ENCODE measurements at regions not wholly inside any gene's neighbourhood (a gene's known extent, or its start where the extent isn't known, plus 50 kb on each side); places are given as distances from the start of the nearest gene placed in this dataset.

- FAIRE-seq: no peak
- DNase-seq (ENCODE audit: low read depth): no peak
- no peaks in the 10 kb centered on the region for H3K36me3 ChIP-seq (ENCODE audit: control insufficient read depth, insufficient read depth, low read length)
- no peak overlapping the region for H3K4me3 ChIP-seq (ENCODE audit: low read depth, low read length)
- no peak for TF ChIP-seq CTCF (IDR thresholded peaks at IDR 0.05; ENCODE audit: insufficient read depth, low read length, severe bottlenecking)
- no peaks in the 10 kb centered on the region for H3K27me3 ChIP-seq (ENCODE audit: control insufficient read depth, insufficient read depth, low read length)
Observed at GRCh38 chr1:218967254-218967653, 206.4 kb upstream of the LYPLAL1 start.

GRCh38 chr1:218967836-218968235 is 205.8 kb upstream of the LYPLAL1 start:
- Histone ChIP-seq H3K36me3 (ENCODE audit: control insufficient read depth, insufficient read depth, low read length) (no peaks in the 10 kb centered on the region), H3K27me3 (ENCODE audit: control insufficient read depth, insufficient read depth, low read length) (no peaks in the 10 kb centered on the region), H3K4me3 (ENCODE audit: low read depth, low read length) (no peak overlapping the region)
- peak; percentile 44 for DNase-seq (ENCODE audit: low read depth)
- no peak for TF ChIP-seq CTCF (IDR thresholded peaks at IDR 0.05; ENCODE audit: insufficient read depth, low read length, severe bottlenecking)
- no peak for FAIRE-seq

- DNase-seq (ENCODE audit: low read depth): no peak
- H3K27me3 ChIP-seq (ENCODE audit: control insufficient read depth, insufficient read depth, low read length): no peaks in the 10 kb centered on the region
- TF ChIP-seq CTCF (IDR thresholded peaks at IDR 0.05; ENCODE audit: insufficient read depth, low read length, severe bottlenecking): no peak
- H3K36me3 ChIP-seq (ENCODE audit: control insufficient read depth, insufficient read depth, low read length): no peaks in the 10 kb centered on the region
- FAIRE-seq: no peak
- H3K4me3 ChIP-seq (ENCODE audit: low read depth, low read length): no peak overlapping the region
Observed at GRCh38 chr1:218969006-218969405, 204.7 kb upstream of the LYPLAL1 start.

DNA sequence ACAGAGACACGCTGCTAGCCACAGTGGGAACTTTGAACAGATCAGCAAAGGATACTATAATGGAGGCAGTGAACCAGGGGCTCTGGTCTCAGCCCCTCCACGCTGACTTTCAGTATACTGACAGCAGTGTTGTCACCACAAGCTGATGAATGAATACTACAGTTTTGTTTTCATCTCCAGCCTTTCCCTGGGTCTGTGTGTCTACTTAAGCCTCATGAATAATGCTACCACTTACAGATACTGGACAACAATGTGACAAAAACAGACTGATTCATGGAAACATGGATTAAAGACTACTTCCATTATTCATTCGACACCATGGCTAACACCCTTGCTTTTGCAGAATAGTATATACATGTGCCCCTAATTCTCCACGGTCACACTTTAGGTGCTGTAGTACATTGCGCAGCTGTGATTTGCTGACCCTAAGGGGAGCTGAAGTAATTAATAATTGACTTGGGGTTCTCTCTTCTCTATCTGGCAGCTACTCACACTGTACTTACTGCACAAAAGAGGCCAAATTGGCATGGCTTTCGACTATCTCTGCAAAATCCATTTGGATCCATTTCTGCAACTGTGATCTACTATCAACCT is 203.2 kb upstream of the LYPLAL1 start:
- FAIRE-seq: no peak
- Histone ChIP-seq H3K36me3 (ENCODE audit: control insufficient read depth, insufficient read depth, low read length) (no peaks in the 10 kb centered on the region), H3K27me3 (ENCODE audit: control insufficient read depth, insufficient read depth, low read length) (no peaks in the 10 kb centered on the region), H3K4me3 (ENCODE audit: low read depth, low read length) (no peak overlapping the region)
- no peak for DNase-seq (ENCODE audit: low read depth)
- TF ChIP-seq CTCF (IDR thresholded peaks at IDR 0.05; ENCODE audit: insufficient read depth, low read length, severe bottlenecking): no peak

DNA sequence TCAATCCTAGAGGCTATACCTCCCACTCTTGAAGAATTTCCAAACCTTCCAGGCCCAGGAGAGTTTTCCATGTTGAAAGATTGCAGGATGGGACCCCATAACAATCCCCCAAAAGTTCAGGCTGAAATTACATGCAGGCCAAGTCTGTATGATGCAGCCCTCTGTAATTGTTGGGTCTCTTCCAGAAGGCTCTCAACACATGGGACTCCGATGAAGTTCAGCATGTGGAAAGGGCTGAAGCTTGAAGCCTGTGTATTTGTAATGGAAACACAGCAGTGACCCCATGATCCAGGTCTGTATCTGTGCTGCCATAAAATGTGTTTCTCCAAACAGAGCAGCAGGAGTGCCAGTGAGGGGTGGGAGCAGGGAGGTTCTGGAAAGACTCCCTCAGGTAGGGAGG is 202.5 kb upstream of the LYPLAL1 start:
- H3K27me3 ChIP-seq (ENCODE audit: control insufficient read depth, insufficient read depth, low read length): no peaks in the 10 kb centered on the region
- TF ChIP-seq CTCF (IDR thresholded peaks at IDR 0.05; ENCODE audit: insufficient read depth, low read length, severe bottlenecking): no peak
- H3K36me3 ChIP-seq (ENCODE audit: control insufficient read depth, insufficient read depth, low read length): no peaks in the 10 kb centered on the region
- FAIRE-seq: no peak
- no peak for DNase-seq (ENCODE audit: low read depth)
- no peak overlapping the region for H3K4me3 ChIP-seq (ENCODE audit: low read depth, low read length)

DNA sequence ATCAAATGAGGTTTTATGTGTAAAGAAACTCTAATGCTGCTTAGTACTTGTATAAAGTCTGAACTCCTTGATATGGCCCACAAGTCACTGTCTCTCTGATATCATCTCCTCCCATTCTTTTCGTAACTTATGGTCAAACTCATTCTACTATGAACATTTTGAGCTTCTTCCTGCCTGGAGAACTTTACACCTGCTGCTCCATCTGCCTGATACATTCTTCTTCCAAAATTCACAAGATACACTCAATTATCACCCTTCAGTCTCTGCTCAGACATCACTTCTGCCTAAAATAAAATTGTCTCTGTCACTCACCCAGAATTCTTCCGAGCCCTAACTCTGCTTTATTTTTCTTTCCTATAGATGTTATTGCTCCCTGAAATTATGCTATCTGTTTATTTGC is 192.8 kb upstream of the LYPLAL1 start:
- TF ChIP-seq CTCF (IDR thresholded peaks at IDR 0.05; ENCODE audit: insufficient read depth, low read length, severe bottlenecking): no peak
- Histone ChIP-seq H3K4me3 (ENCODE audit: low read depth, low read length) (no peak overlapping the region), H3K36me3 (ENCODE audit: control insufficient read depth, insufficient read depth, low read length) (no peaks in the 10 kb centered on the region), H3K27me3 (ENCODE audit: control insufficient read depth, insufficient read depth, low read length) (no peaks in the 10 kb centered on the region)
- no peak for DNase-seq (ENCODE audit: low read depth)
- FAIRE-seq: no peak

Data from bronchial epithelial cell (primary cell).